Thymus (tissue), 11 donors: ENCODE measurements at regions not wholly inside any gene's neighbourhood (a gene's known extent, or its start where the extent isn't known, plus 50 kb on each side); places are given as distances from the start of the nearest gene placed in this dataset.

Source experiments
- DNase-seq, 9 donors: peaks; one replicate each; pipeline ENCODE4 v3.0.0-alpha.2; 2013; ENCODE audit warnings: low spot score in 9 of 9, low read depth in 6 of 9, missing footprints in 1 of 9
- H3K27ac ChIP-seq, 2 donors: one replicate each; pipeline ENCODE4 v1.5.1; 2013; ENCODE audit warnings: control low read depth in 1 of 2, low read depth in 1 of 2, low read length in 1 of 2, mild to moderate bottlenecking in 1 of 2, moderate library complexity in 1 of 2
- H3K27me3 ChIP-seq, 2 donors: one replicate each; pipeline ENCODE4 v1.5.1; 2013; ENCODE audit warnings: low read length in 1 of 2; ENCODE audit not compliant: control insufficient read depth in 2 of 2, insufficient read depth in 1 of 2
- H3K36me3 ChIP-seq, 2 donors: one replicate each; pipeline ENCODE4 v1.5.1; 2013; ENCODE audit warnings: low read length in 1 of 2, mild to moderate bottlenecking in 1 of 2, moderate library complexity in 1 of 2; ENCODE audit not compliant: control insufficient read depth in 2 of 2, insufficient read depth in 2 of 2
- H3K4me1 ChIP-seq, 2 donors: one replicate each; pipeline ENCODE4 v1.5.1; 2013; ENCODE audit warnings: low read length in 2 of 2; ENCODE audit not compliant: control insufficient read depth in 2 of 2, insufficient read depth in 2 of 2
- H3K4me3 ChIP-seq, 2 donors: one replicate each; pipeline ENCODE4 v1.5.1; 2013; ENCODE audit warnings: low read length in 2 of 2, control low read depth in 1 of 2, mild to moderate bottlenecking in 1 of 2
- H3K9me3 ChIP-seq, 2 donors: one replicate each; pipeline ENCODE4 v1.5.1; 2013; ENCODE audit warnings: low read length in 1 of 2, mild to moderate bottlenecking in 1 of 2; ENCODE audit not compliant: control insufficient read depth in 2 of 2, insufficient read depth in 1 of 2
- WGBS: extraction: QIAGEN DNeasy Blood & Tissue Kit; methylation state at CpG from one replicate; pipeline ENCODE4 v1.1.7; 2013; 5-methylcytosine and 5-hydroxymethylcytosine counted together
- donor health status: healthy.

DNA sequence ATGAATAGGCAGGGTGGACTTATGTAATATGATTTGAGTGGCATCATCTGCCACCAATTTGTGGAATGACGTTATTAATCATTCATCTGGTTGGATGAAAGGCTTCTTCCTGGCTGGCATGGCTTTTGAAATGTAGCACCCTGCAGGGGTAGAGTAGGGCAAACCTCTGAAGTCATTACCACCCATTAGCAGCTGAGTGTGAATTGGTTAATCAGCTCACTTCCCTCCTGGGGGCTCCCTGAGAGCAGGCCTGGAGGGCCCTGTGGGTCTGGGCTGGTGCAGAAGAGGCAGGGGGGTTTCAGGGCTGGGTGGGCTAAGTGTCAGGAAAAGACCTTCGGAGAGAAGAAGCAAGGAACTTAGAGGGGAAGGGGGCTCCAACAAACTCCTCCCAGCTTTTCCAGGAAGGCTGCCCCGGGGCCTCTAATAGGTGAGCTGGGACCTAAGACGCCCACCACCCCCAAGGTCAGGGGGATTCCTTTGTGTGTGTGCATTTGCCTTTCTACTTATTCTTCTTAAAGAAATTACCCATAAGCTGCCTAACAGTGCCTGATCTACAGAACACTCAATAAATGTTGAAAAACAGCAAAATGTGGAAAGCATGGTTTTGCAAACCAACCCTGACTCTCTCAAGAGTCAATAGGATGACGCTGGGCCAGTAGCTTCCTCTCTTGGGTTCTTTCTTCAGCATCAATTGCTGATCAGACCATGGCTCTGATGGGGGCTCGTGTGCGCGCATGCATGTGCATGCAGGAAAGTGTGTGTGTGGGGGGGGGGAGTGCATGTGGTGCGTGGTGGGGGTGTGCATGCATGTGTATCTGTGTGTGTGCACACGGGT, 49.7 kb upstream of the ZNF516 start:
- no peaks in the 10 kb centered on the region for H3K9me3 ChIP-seq
- whole genome bisulfite sequencing: 93% methylated on average over 10 of the region's 10 CpGs
- no peaks in the 10 kb centered on the region for H3K4me1 ChIP-seq
- no peak overlapping the region for H3K27ac ChIP-seq
- no peak for DNase-seq
- no peaks in the 10 kb centered on the region for H3K27me3 ChIP-seq
- no peak overlapping the region for H3K4me3 ChIP-seq
- no peaks in the 10 kb centered on the region for H3K36me3 ChIP-seq
